ENCODE measurements at regions not wholly inside any gene's neighbourhood (a gene's known extent, or its start where the extent isn't known, plus 50 kb on each side); places are given as distances from the start of the nearest gene placed in this dataset.

DNA sequence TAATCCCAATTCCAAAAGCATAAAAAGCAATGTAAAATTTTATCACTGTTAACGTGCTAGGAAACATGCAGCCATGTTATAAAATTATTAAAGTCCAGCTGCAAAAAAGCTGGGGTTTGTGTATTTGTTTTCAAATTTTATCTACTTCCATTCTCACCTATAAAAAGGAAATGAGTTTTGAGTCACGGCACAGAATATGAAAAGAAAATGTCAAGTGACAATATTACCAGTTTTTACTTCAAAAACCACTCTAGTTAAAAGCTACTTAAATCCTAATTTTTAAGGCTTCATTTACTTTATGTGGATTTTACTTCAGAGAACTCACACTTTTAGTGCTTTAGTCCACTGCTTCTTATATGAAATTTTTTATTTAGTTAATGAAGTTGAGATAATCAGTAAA lies 72.7 kb upstream of the IFNE start:
- TF ChIP-seq POLR2A (IDR thresholded peaks at IDR 0.05) (no peak), POLR2AphosphoS5 (IDR thresholded peaks at IDR 0.05) (no peak)
- TF ChIP-seq, protein P1, sequence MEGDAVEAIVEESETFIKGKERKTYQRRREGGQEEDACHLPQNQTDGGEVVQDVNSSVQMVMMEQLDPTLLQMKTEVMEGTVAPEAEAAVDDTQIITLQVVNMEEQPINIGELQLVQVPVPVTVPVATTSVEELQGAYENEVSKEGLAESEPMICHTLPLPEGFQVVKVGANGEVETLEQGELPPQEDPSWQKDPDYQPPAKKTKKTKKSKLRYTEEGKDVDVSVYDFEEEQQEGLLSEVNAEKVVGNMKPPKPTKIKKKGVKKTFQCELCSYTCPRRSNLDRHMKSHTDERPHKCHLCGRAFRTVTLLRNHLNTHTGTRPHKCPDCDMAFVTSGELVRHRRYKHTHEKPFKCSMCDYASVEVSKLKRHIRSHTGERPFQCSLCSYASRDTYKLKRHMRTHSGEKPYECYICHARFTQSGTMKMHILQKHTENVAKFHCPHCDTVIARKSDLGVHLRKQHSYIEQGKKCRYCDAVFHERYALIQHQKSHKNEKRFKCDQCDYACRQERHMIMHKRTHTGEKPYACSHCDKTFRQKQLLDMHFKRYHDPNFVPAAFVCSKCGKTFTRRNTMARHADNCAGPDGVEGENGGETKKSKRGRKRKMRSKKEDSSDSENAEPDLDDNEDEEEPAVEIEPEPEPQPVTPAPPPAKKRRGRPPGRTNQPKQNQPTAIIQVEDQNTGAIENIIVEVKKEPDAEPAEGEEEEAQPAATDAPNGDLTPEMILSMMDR (IDR thresholded peaks at IDR 0.05 in 8 of 11, conservative IDR thresholded peaks at IDR 0.05 in 3 of 11) = no peak
